K562 (cell line): ENCODE measurements at regions not wholly inside any gene's neighbourhood (a gene's known extent, or its start where the extent isn't known, plus 50 kb on each side); places are given as distances from the start of the nearest gene placed in this dataset.

Source experiments
- ATAC-seq: fragments of 200-7000 bp; cut with Tn5 transposase; 3 replicates; pipeline ENCODE4 v1.9.1; 2020; ENCODE audit warnings: moderate library complexity
- BruUV-seq: library from RNA; stranded (reverse); fragments of 400-500 nt; replicated peaks from 2 replicates; lab custom pipeline; 2021; lab: Mats Ljungman, UMichigan
- CTCF ChIA-PET: fragments of 300-600 bp; formaldehyde crosslinking; extraction: SDS; loops from one replicate; lab custom pipeline; 2021; ENCODE audit warnings: low intra/inter-chr PET ratio; lab: Yijun Ruan, JAX
- POLR2A ChIA-PET: fragments of 300-600, 350-650 bp; sonication (Branson Sonifier 250); formaldehyde crosslinking; extraction: SDS; loops from one replicate; lab custom pipeline; 2021; ENCODE audit warnings: antibody characterized with exemption, inconsistent platforms; lab: Yijun Ruan, JAX
- DNase-seq, 4 experiments: peaks; one replicate each; pipeline versions ENCODE4 v3.0.0 to v3.0.0-alpha.2; 2011 to 2018; ENCODE audit warnings: low spot score in 3 of 4, mixed read lengths in 3 of 4; ENCODE audit errors: extremely low read depth in 1 of 4
- FAIRE-seq: peaks from 2 replicates; lab custom pipeline; 2011; peaks lifted over from hg19 to GRCh38; lab: Jason Lieb, UNC
- H2AFZ ChIP-seq: 2 replicates; pipeline ENCODE4 v1.6.0; 2011; ENCODE audit warnings: low read depth, low read length, control low read depth, inconsistent platforms
- H3K27ac ChIP-seq: fragments of 200-600 bp; 3 replicates; pipeline ENCODE4 v1.8.0; 2011; ENCODE audit warnings: low read depth, mild to moderate bottlenecking, control low read depth, inconsistent platforms, low read length, moderate library complexity, mixed read lengths; ENCODE audit errors: extremely low read depth
- H3K27me3 ChIP-seq, 2 experiments: fragments of 300-600 bp in 1 of 2; 2 replicates in 1 of 2; 3 replicates in 1 of 2; pipeline versions ENCODE4 v1.6.0 to v1.8.0; 2011; ENCODE audit warnings: inconsistent platforms in 2 of 2, low read length in 2 of 2, mild to moderate bottlenecking in 1 of 2, mixed read lengths in 1 of 2, moderate library complexity in 1 of 2; ENCODE audit not compliant: control insufficient read depth in 2 of 2, insufficient read depth in 2 of 2
- H3K36me3 ChIP-seq: fragments of 300-600 bp; 3 replicates; pipeline ENCODE4 v1.8.0; 2011; ENCODE audit warnings: mild to moderate bottlenecking, low read length, inconsistent platforms; ENCODE audit not compliant: control insufficient read depth, insufficient read depth
- H3K4me1 ChIP-seq, 2 experiments: fragments of 200-600 bp in 1 of 2; replicated peaks in 1 of 2; 2 replicates in 1 of 2; 3 replicates in 1 of 2; pipeline versions ENCODE4 v1.5.1 to v1.8.0; 2011; ENCODE audit warnings: inconsistent platforms in 2 of 2, low read length in 2 of 2, mild to moderate bottlenecking in 1 of 2, mixed read lengths in 1 of 2, moderate library complexity in 1 of 2; ENCODE audit not compliant: control insufficient read depth in 2 of 2, insufficient read depth in 2 of 2
- H3K4me2 ChIP-seq: 2 replicates; pipeline ENCODE4 v1.6.1; 2011; ENCODE audit warnings: low read length, control low read depth, inconsistent platforms, mixed read lengths; ENCODE audit not compliant: insufficient read depth
- H3K4me3 ChIP-seq: fragments of 200-600 bp; sonication (generic), shearing (Covaris generic); 2 replicates; pipeline ENCODE4 v1.5.1; 2016; ENCODE audit warnings: control low read depth, inconsistent platforms
- H3K79me2 ChIP-seq: fragments of 200-600 bp; 3 replicates; pipeline ENCODE4 v1.8.0; 2011; ENCODE audit warnings: low read length, inconsistent platforms; ENCODE audit not compliant: control insufficient read depth, insufficient read depth
- H3K9ac ChIP-seq, 2 experiments: 2 replicates each; pipeline versions ENCODE4 v1.6.0 to v1.6.1; 2011; ENCODE audit warnings: low read depth in 2 of 2, low read length in 2 of 2, control low read depth in 1 of 2, inconsistent platforms in 1 of 2, mild to moderate bottlenecking in 1 of 2, mixed read lengths in 1 of 2; ENCODE audit not compliant: insufficient read depth in 1 of 2
- H3K9me1 ChIP-seq: one replicate; pipeline ENCODE4 v1.6.0; 2011; ENCODE audit warnings: inconsistent platforms, mild to moderate bottlenecking, low read length, moderate library complexity; ENCODE audit not compliant: control insufficient read depth, insufficient read depth
- H3K9me3 ChIP-seq: replicated peaks from 2 replicates; pipeline ENCODE4 v1.5.1; 2011; ENCODE audit warnings: low read depth, low read length, inconsistent platforms; ENCODE audit not compliant: control insufficient read depth, insufficient read depth
- H4K20me1 ChIP-seq: replicated peaks from 2 replicates; pipeline ENCODE4 v1.6.1; 2011; ENCODE audit warnings: low read length, inconsistent platforms, mixed read lengths; ENCODE audit not compliant: control insufficient read depth, insufficient read depth
- ATF1 ChIP-seq, 2 experiments: fragments of 450-650 bp in 1 of 2; IDR thresholded peaks; 2 replicates each; pipeline ENCODE4 v1.6.1; 2016; ENCODE audit warnings: missing compliant biosample characterization in 1 of 2, missing genetic modification characterization in 1 of 2
- BHLHE40 ChIP-seq: IDR thresholded peaks from 2 replicates; pipeline ENCODE4 v1.6.1; 2011; ENCODE audit warnings: low read length, improper control_type of control experiment
- HDGF ChIP-seq: fragments of 450-650 bp; IDR thresholded peaks from 2 replicates; pipeline ENCODE4 v1.6.1; 2016
- MEF2A ChIP-seq: IDR thresholded peaks from 2 replicates; pipeline ENCODE4 v1.6.1; 2011; ENCODE audit warnings: low read depth, mild to moderate bottlenecking, low read length, moderate library complexity; ENCODE audit not compliant: control insufficient read depth
- MIER1 ChIP-seq: fragments of 450-650 bp; IDR thresholded peaks from 2 replicates; pipeline ENCODE4 v1.6.1; 2016; ENCODE audit warnings: antibody characterized with exemption, mild to moderate bottlenecking, low read depth
- MTF1 ChIP-seq: fragments of 250-450 bp; sonication (Bioruptor Pico); IDR thresholded peaks from 2 replicates; pipeline ENCODE4 v1.9.0; 2021; ENCODE audit warnings: moderate library complexity, mild to moderate bottlenecking, inconsistent platforms, borderline replicate concordance
- POLR2AphosphoS5 ChIP-seq: IDR thresholded peaks from 2 replicates; pipeline ENCODE4 v1.6.1; 2011; ENCODE audit warnings: mild to moderate bottlenecking, low read depth, low read length, moderate library complexity; ENCODE audit not compliant: control insufficient read depth, insufficient read depth
- SMAD1 ChIP-seq: fragments of 150-350 bp; IDR thresholded peaks from 2 replicates; pipeline ENCODE4 v1.6.1; 2014; ENCODE audit warnings: low read length, low read depth; ENCODE audit not compliant: partially characterized antibody
- ZBTB17 ChIP-seq: fragments of 450-650 bp; formaldehyde crosslinking; IDR thresholded peaks from 2 replicates; pipeline ENCODE4 v1.4.0; 2020; ENCODE audit warnings: mild to moderate bottlenecking
- ZNF354B ChIP-seq: fragments of 250-450 bp; sonication (Bioruptor Pico); IDR thresholded peaks from 2 replicates; pipeline ENCODE4 v1.4.0; 2020
- ZNF408 ChIP-seq: fragments of 250-450 bp; sonication (Bioruptor Pico); IDR thresholded peaks from 2 replicates; pipeline ENCODE4 v1.4.0; 2020; ENCODE audit warnings: low read depth, mild to moderate bottlenecking, moderate library complexity
- WGBS: fragments of 100-300 bp; shearing (Covaris generic); methylation state at CpG from one replicate; pipeline ENCODE4 v1.1.6; 2016; ENCODE audit warnings: low coverage, mixed read lengths; ENCODE audit not compliant: insufficient coverage; ENCODE audit errors: missing lambda C conversion rate; 5-methylcytosine and 5-hydroxymethylcytosine counted together
- in situ Hi-C: fragments of 300-500 bp; cut with MboI; formaldehyde crosslinking; loops from 4 replicates; pipeline ENCODE4 v1.15.0; 2018; ENCODE audit warnings: inconsistent platforms, mixed read lengths
- intact Hi-C: fragments of 100-400 bp; cut with micrococcal nuclease; formaldehyde crosslinking; loops from 2 replicates; pipeline ENCODE4 v1.14.2; 2022
- TF ChIP-seq, protein P1 (sequence below): fragments of 250-450 bp; sonication (Bioruptor Pico); IDR thresholded peaks from 2 replicates; pipeline ENCODE4 v1.9.0; 2021; ENCODE audit warnings: mild to moderate bottlenecking, inconsistent platforms

DNA sequence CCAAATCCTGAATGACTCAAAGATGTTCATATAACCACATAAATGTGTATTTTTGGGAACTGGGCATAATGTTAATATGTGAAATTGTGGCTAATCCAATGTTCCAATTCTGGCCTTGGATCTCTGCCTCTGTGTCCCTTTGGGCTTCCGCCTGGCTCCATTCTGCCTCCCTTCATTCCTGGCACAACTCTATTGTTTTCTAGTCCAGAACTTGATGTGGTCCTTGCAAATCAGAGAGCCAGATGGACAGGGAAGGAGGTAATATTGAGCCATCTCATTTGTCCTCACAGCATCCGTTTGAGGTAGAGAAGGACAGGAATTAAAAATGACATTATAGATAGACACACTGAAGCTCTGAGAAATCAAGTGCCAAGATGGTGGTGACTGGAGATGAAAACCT, 355.7 kb upstream of the TBL1XR1 start:
- in situ Hi-C loops: no loop called here

More for the DNA sequence above, 355.7 kb upstream of the TBL1XR1 start:
- H2AFZ ChIP-seq: no peak overlapping the region
- H3K9ac ChIP-seq: no peak overlapping the region
- POLR2A ChIA-PET: no interaction called here
- H3K4me1 ChIP-seq: no peaks in the 10 kb centered on the region
- H3K4me2 ChIP-seq: no peak overlapping the region
- DNase-seq (no peak), FAIRE-seq (no peak), ATAC-seq (no peak)
- no peaks in the 10 kb centered on the region for H3K79me2 ChIP-seq
- no TSS peak for BruUV-seq
- no peaks in the 10 kb centered on the region for H3K36me3 ChIP-seq
- H3K9me3 ChIP-seq: no peaks in the 10 kb centered on the region
- WGBS: 38% methylated on average over 2 of the region's 2 CpGs
- H3K9me1 ChIP-seq: no peaks in the 10 kb centered on the region
- no peaks in the 10 kb centered on the region for H3K27me3 ChIP-seq
- H3K4me3 ChIP-seq: no peak overlapping the region
- CTCF ChIA-PET: no interaction called here
- TF ChIP-seq BHLHE40 (no peak), HDGF (no peak), ATF1 (CRISPR knock-in tag; IDR thresholded peaks at IDR 0.05) (no peak), ATF1 (tag; IDR thresholded peaks at IDR 0.05) (no peak), ZNF354B (no peak), SMAD1 (no peak), ZNF408 (CRISPR knock-in tag) (no peak), MEF2A (no peak), POLR2AphosphoS5 (no peak), MIER1 (no peak), MTF1 (no peak), ZBTB17 (CRISPR knock-in tag) (no peak)
- TF ChIP-seq, protein P1, sequence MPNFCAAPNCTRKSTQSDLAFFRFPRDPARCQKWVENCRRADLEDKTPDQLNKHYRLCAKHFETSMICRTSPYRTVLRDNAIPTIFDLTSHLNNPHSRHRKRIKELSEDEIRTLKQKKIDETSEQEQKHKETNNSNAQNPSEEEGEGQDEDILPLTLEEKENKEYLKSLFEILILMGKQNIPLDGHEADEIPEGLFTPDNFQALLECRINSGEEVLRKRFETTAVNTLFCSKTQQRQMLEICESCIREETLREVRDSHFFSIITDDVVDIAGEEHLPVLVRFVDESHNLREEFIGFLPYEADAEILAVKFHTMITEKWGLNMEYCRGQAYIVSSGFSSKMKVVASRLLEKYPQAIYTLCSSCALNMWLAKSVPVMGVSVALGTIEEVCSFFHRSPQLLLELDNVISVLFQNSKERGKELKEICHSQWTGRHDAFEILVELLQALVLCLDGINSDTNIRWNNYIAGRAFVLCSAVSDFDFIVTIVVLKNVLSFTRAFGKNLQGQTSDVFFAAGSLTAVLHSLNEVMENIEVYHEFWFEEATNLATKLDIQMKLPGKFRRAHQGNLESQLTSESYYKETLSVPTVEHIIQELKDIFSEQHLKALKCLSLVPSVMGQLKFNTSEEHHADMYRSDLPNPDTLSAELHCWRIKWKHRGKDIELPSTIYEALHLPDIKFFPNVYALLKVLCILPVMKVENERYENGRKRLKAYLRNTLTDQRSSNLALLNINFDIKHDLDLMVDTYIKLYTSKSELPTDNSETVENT (CRISPR knock-in tag): no peak
- intact Hi-C loops: no loop called here
- H3K27ac ChIP-seq: no peak overlapping the region
- H4K20me1 ChIP-seq: no peaks in the 10 kb centered on the region
